ENCODE measurements at regions not wholly inside any gene's neighbourhood (a gene's known extent, or its start where the extent isn't known, plus 50 kb on each side); places are given as distances from the start of the nearest gene placed in this dataset.

DNA sequence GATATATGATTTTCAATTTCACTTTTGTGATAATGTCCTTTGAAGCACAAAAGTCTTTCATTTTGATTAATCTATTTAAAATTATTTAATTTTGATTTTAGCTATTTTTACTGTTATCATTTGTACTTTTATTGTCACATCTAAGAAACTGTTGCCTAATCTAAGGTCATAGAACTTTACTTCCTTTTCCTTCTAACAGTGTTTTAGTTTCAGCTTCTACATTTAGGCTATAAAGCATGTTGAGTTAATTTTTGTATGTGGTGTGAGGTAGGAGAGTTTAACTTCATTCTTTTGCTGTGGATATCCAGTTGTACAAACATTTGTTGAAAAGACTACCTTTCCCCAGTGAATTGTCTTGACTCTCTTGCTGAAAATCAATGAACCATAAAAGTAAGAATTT is 204.5 kb downstream of the TM2D1 start:
- DNase-seq, result no peak

DNA sequence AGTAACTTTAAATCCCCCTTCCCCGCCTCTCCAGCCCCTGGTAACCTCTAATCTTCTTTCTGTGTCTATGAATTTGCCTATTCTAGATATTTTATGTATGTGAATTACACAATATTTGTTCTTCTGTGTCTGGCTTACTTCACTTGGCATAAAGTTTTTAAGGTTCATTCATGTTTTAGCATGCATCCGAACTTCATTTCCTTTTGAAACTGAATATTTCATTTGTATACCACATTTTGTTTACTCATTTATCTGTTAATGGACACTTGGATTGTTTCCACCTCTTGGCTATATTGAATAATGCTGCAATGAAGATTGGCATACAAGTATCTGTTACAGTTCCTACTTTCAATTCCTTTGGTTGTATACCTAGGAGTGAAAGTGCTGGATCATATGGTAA is 205.3 kb downstream of the TM2D1 start:
- no peak for DNase-seq

- no peak for DNase-seq
These were observed 206.1 kb downstream of the TM2D1 start for GRCh38 chr1:61518670-61519400.

GRCh38 chr1:61517345-61517744 is 207.6 kb downstream of the TM2D1 start:
- DNase-seq, result no peak

DNA sequence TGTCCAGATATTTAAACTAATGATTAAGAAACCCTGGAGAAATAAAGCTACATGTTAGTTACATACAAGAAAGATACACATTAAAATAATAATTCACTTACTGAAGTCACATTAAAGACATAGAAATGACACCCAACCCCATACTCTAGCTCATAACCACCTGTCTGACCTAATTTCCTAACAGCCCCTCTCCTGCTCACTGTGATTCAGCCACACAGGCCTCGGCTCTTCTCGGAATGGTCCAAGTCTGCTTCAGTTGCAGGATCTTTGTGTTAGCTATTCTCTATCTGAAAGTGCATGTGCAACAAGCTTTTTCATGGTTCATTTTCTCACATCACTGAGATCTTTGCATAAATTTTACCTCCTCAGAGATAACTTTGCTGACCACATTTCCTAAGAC is 209.8 kb downstream of the TM2D1 start:
- DNase-seq, result no peak
